ENCODE measurements at regions not wholly inside any gene's neighbourhood (a gene's known extent, or its start where the extent isn't known, plus 50 kb on each side); places are given as distances from the start of the nearest gene placed in this dataset.

- Histone ChIP-seq H3K27me3 (replicated peaks; ENCODE audit: control insufficient read depth, insufficient read depth, low read length) (no peaks in the 10 kb centered on the region), H3K36me3 (ENCODE audit: control insufficient read depth, insufficient read depth, low read length) (no peaks in the 10 kb centered on the region), H3K4me3 (replicated peaks; ENCODE audit: low read depth, low read length) (no peak overlapping the region)
- TF ChIP-seq CTCF (IDR thresholded peaks at IDR 0.05; ENCODE audit: insufficient read depth, low read length, poor library complexity, severe bottlenecking): no peak
- no peak for DNase-seq (ENCODE audit: extremely low read depth, insufficient read length)
These were observed 191.2 kb downstream of the BTBD3 start for GRCh38 chr20:12108846-12109245.

- TF ChIP-seq CTCF (IDR thresholded peaks at IDR 0.05; ENCODE audit: insufficient read depth, low read length, poor library complexity, severe bottlenecking): no peak
- H3K36me3 ChIP-seq (ENCODE audit: control insufficient read depth, insufficient read depth, low read length): no peaks in the 10 kb centered on the region
- DNase-seq (ENCODE audit: extremely low read depth, insufficient read length): no peak
- H3K27me3 ChIP-seq (replicated peaks; ENCODE audit: control insufficient read depth, insufficient read depth, low read length): no peaks in the 10 kb centered on the region
- no peak overlapping the region for H3K4me3 ChIP-seq (replicated peaks; ENCODE audit: low read depth, low read length)
These were observed 192.6 kb downstream of the BTBD3 start for GRCh38 chr20:12110274-12110673.

GRCh38 chr20:12110711-12111110 is 193.0 kb downstream of the BTBD3 start:
- DNase-seq (ENCODE audit: extremely low read depth, insufficient read length): no peak
- Histone ChIP-seq H3K27me3 (replicated peaks; ENCODE audit: control insufficient read depth, insufficient read depth, low read length) (no peaks in the 10 kb centered on the region), H3K36me3 (ENCODE audit: control insufficient read depth, insufficient read depth, low read length) (no peaks in the 10 kb centered on the region), H3K4me3 (replicated peaks; ENCODE audit: low read depth, low read length) (no peak overlapping the region)
- no peak for TF ChIP-seq CTCF (IDR thresholded peaks at IDR 0.05; ENCODE audit: insufficient read depth, low read length, poor library complexity, severe bottlenecking)

- no peak for TF ChIP-seq CTCF (IDR thresholded peaks at IDR 0.05; ENCODE audit: insufficient read depth, low read length, poor library complexity, severe bottlenecking)
- no peaks in the 10 kb centered on the region for H3K36me3 ChIP-seq (ENCODE audit: control insufficient read depth, insufficient read depth, low read length)
- no peak overlapping the region for H3K4me3 ChIP-seq (replicated peaks; ENCODE audit: low read depth, low read length)
- H3K27me3 ChIP-seq (replicated peaks; ENCODE audit: control insufficient read depth, insufficient read depth, low read length): no peaks in the 10 kb centered on the region
- DNase-seq (ENCODE audit: extremely low read depth, insufficient read length): no peak
These were observed 193.9 kb downstream of the BTBD3 start for GRCh38 chr20:12111431-12112088.

GRCh38 chr20:12112089-12112474 is 194.4 kb downstream of the BTBD3 start:
- no peak for TF ChIP-seq CTCF (IDR thresholded peaks at IDR 0.05; ENCODE audit: insufficient read depth, low read length, poor library complexity, severe bottlenecking)

GRCh38 chr20:12112665-12113064 is 195.0 kb downstream of the BTBD3 start:
- no peaks in the 10 kb centered on the region for H3K36me3 ChIP-seq (ENCODE audit: control insufficient read depth, insufficient read depth, low read length)
- no peaks in the 10 kb centered on the region for H3K27me3 ChIP-seq (replicated peaks; ENCODE audit: control insufficient read depth, insufficient read depth, low read length)
- no peak overlapping the region for H3K4me3 ChIP-seq (replicated peaks; ENCODE audit: low read depth, low read length)
- no peak for DNase-seq (ENCODE audit: extremely low read depth, insufficient read length)
- no peak for TF ChIP-seq CTCF (IDR thresholded peaks at IDR 0.05; ENCODE audit: insufficient read depth, low read length, poor library complexity, severe bottlenecking)

More at GRCh38 chr20:12112089-12112474, 194.4 kb downstream of the BTBD3 start:
- Histone ChIP-seq H3K27me3 (replicated peaks; ENCODE audit: control insufficient read depth, insufficient read depth, low read length) (no peaks in the 10 kb centered on the region), H3K4me3 (replicated peaks; ENCODE audit: low read depth, low read length) (no peak overlapping the region), H3K36me3 (ENCODE audit: control insufficient read depth, insufficient read depth, low read length) (no peaks in the 10 kb centered on the region)
- no peak for DNase-seq (ENCODE audit: extremely low read depth, insufficient read length)

Data from GM06990 (cell line).